OCI-LY7 (cell line): ENCODE measurements at regions not wholly inside any gene's neighbourhood (a gene's known extent, or its start where the extent isn't known, plus 50 kb on each side); places are given as distances from the start of the nearest gene placed in this dataset.
"Not testable (repeated sequence)": the region's sequence is repeated elsewhere in the genome, so short reads cannot be mapped to it uniquely, and the experiment has no call there.

Experiments used
- BruUV-seq: library from RNA; stranded (reverse); fragments of 400-500 nt; replicated peaks from 2 replicates; lab custom pipeline; 2021; lab: Mats Ljungman, UMichigan
- CTCF ChIA-PET: fragments of 300-600 bp; sonication (Branson Sonifier 250); formaldehyde crosslinking; loops from one replicate; lab custom pipeline; 2022; ENCODE audit warnings: antibody characterized with exemption; ENCODE audit not compliant: unreplicated experiment; lab: Charles Lee
- POLR2A ChIA-PET: fragments of 300-600 bp; sonication (Branson Sonifier 250); formaldehyde crosslinking; loops from one replicate; lab custom pipeline; 2022; ENCODE audit warnings: antibody characterized with exemption; lab: Charles Lee
- DNase-seq: peaks from one replicate; pipeline ENCODE4 v3.0.0-alpha.2; 2015; ENCODE audit warnings: low spot score
- H2AFZ ChIP-seq: fragments of 200-600 bp; sonication (generic), shearing (Covaris generic); 2 replicates; pipeline ENCODE4 v1.6.1; 2014; ENCODE audit warnings: mild to moderate bottlenecking, antibody characterized with exemption, low read length, moderate library complexity
- H3K27ac ChIP-seq: fragments of 200-600 bp; sonication (generic); 2 replicates; pipeline ENCODE4 v1.5.1; 2014; ENCODE audit warnings: mixed run types, low read depth, mild to moderate bottlenecking, moderate library complexity, low read length, inconsistent platforms; ENCODE audit not compliant: poor library complexity, severe bottlenecking
- H3K36me3 ChIP-seq: fragments of 200-600 bp; sonication (generic); 2 replicates; pipeline ENCODE4 v1.6.1; 2014; ENCODE audit warnings: mild to moderate bottlenecking, antibody characterized with exemption, low read length, moderate library complexity, mixed read lengths; ENCODE audit not compliant: insufficient read depth
- H3K4me1 ChIP-seq: fragments of 200-600 bp; sonication (generic); 2 replicates; pipeline ENCODE4 v1.5.1; 2014; ENCODE audit warnings: mild to moderate bottlenecking, low read length; ENCODE audit not compliant: insufficient read depth, poor library complexity, severe bottlenecking
- H3K4me2 ChIP-seq: fragments of 200-600 bp; sonication (generic); 2 replicates; pipeline ENCODE4 v1.6.1; 2014; ENCODE audit warnings: mild to moderate bottlenecking, low read length
- H3K4me3 ChIP-seq: fragments of 200-600 bp; sonication (generic); 2 replicates; pipeline ENCODE4 v1.5.1; 2014; ENCODE audit warnings: mild to moderate bottlenecking, low read depth, low read length; ENCODE audit not compliant: poor library complexity, severe bottlenecking
- H3K79me2 ChIP-seq: fragments of 200-600 bp; sonication (generic); 2 replicates; pipeline ENCODE4 v1.6.1; 2016; ENCODE audit warnings: low read depth, mild to moderate bottlenecking, low read length, moderate library complexity, mixed read lengths; ENCODE audit not compliant: insufficient read depth
- H3K9me2 ChIP-seq: fragments of 200-600 bp; sonication (generic); 2 replicates; pipeline ENCODE4 v1.6.1; 2016; ENCODE audit warnings: mild to moderate bottlenecking, low read length, mixed read lengths; ENCODE audit not compliant: insufficient read depth
- H3K9me3 ChIP-seq: fragments of 200-600 bp; sonication (generic); 2 replicates; pipeline ENCODE4 v1.6.1; 2014; ENCODE audit warnings: mild to moderate bottlenecking, mixed run types, low read length, mixed read lengths
- H4K20me1 ChIP-seq: fragments of 200-600 bp; sonication (generic); 2 replicates; pipeline ENCODE4 v1.6.1; 2014; ENCODE audit warnings: mild to moderate bottlenecking, antibody characterized with exemption, low read length, moderate library complexity, mixed read lengths; ENCODE audit not compliant: insufficient read depth
- CTCF ChIP-seq: fragments of 200-600 bp; sonication (generic); conservative IDR thresholded peaks from 2 replicates; pipeline ENCODE4 v1.5.1; 2014; ENCODE audit warnings: mild to moderate bottlenecking, antibody characterized with exemption, low read length, moderate library complexity, mixed read lengths
- EZH2phosphoT487 ChIP-seq: fragments of 200-600 bp; sonication (generic); IDR thresholded peaks from 2 replicates; pipeline ENCODE4 v1.6.1; 2018; ENCODE audit warnings: low read depth, borderline replicate concordance, mild to moderate bottlenecking, mixed run types, antibody characterized with exemption, low read length, moderate library complexity, mixed read lengths
- intact Hi-C: fragments of 100-400 bp; cut with micrococcal nuclease; formaldehyde crosslinking; loops from one replicate; pipeline ENCODE4 v1.10.0; 2022; ENCODE audit not compliant: unreplicated experiment

DNA sequence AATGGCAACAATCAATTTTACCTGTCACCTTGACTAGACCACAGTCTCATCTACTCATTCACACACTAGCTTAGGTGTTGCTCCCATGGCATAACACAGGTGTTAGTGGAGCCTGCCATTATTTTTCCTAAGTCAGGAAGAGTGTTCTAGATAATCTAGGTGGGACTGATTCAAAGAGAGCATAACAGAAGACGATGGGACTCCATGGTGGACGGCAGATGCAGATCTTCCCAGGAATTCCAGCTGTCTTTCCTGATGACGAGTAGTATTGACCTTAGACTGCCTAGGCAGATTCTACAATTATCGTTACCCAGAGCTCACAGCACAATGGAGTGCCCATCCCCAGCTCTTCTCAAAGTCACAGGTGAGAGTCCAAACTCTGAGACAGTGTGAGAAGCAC, 589.0 kb downstream of the TMEM121 start:
- BruUV-seq: no TSS peak
- no peak for DNase-seq
- intact Hi-C loops: no loop called here
- Histone ChIP-seq H3K4me1 (no peaks in the 10 kb centered on the region), H3K4me2 (no peak overlapping the region), H3K9me3 (no peaks in the 10 kb centered on the region), H3K9me2 (no peaks in the 10 kb centered on the region), H2AFZ (no peak overlapping the region), H3K36me3 (no peaks in the 10 kb centered on the region), H3K79me2 (no peaks in the 10 kb centered on the region), H4K20me1 (no peaks in the 10 kb centered on the region), H3K27ac (no peak overlapping the region), H3K4me3 (no peak overlapping the region)
- TF ChIP-seq CTCF (no peak), EZH2phosphoT487 (no peak)
- ChIA-PET CTCF (no interaction called here), POLR2A (no interaction called here)

- POLR2A ChIA-PET, H3K4me3 ChIP-seq, intact Hi-C loops, H3K9me2 ChIP-seq, H3K9me3 ChIP-seq, H3K4me2 ChIP-seq, BruUV-seq, H3K4me1 ChIP-seq, H2AFZ ChIP-seq, H3K79me2 ChIP-seq, H3K36me3 ChIP-seq, H4K20me1 ChIP-seq, CTCF ChIA-PET, H3K27ac ChIP-seq: not testable (repeated sequence)
- peak; percentile 0 for DNase-seq
These were observed 590.1 kb downstream of the TMEM121 start for GRCh38 chr14:106116339-106116930.

DNA sequence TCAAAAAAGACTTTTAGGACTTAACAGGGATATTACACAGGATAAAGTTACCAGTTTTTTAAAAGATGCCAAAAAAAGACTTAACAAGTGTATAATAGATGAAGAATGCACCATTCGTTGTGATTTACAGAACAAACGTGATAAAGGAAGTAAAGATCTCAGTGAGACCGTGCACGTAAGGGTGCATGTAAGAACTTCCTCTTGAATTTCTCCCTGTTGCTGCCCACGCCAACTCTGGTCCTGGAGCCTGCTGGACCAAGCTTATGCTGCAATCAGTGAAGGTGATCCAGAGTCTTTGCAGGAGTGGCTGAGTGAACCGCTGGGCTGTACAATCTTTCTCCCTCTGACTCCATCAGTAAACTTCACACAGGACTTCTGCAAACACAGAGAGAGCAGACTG, 593.7 kb downstream of the TMEM121 start:
- TF ChIP-seq EZH2phosphoT487 (no peak), CTCF (no peak)
- CTCF ChIA-PET: no interaction called here

More for the DNA sequence above, 593.7 kb downstream of the TMEM121 start:
- intact Hi-C loops: no loop called here
- Histone ChIP-seq H3K4me2 (no peak overlapping the region), H3K79me2 (no peaks in the 10 kb centered on the region), H3K9me2 (no peaks in the 10 kb centered on the region), H4K20me1 (no peaks in the 10 kb centered on the region), H3K27ac (no peak overlapping the region), H3K4me3 (no peak overlapping the region), H2AFZ (no peak overlapping the region), H3K9me3 (no peaks in the 10 kb centered on the region), H3K4me1 (no peaks in the 10 kb centered on the region), H3K36me3 (no peaks in the 10 kb centered on the region)
- DNase-seq: no peak
- BruUV-seq: no TSS peak
- POLR2A ChIA-PET: no interaction called here
